ENCODE measurements at regions not wholly inside any gene's neighbourhood (a gene's known extent, or its start where the extent isn't known, plus 50 kb on each side); places are given as distances from the start of the nearest gene placed in this dataset.
A peak's percentile ranks its signal among the peaks of the same experiment; 100 is the strongest.

- ATAC-seq (ENCODE audit: low FRiP score) = no peak
- no peak for DNase-seq (ENCODE audit: low spot score)
Measured at GRCh38 chr4:129167640-129168260, 71.8 kb downstream of the C4orf33 start.

GRCh38 chr4:129172181-129172580 lies 76.2 kb downstream of the C4orf33 start:
- no peak for ATAC-seq (ENCODE audit: low FRiP score)
- TF ChIP-seq CTCF (IDR thresholded peaks at IDR 0.05) = no peak
- DNase-seq (ENCODE audit: low spot score) = no peak

More at GRCh38 chr4:129167640-129168260, 71.8 kb downstream of the C4orf33 start:
- TF ChIP-seq CTCF (IDR thresholded peaks at IDR 0.05) = no peak

- TF ChIP-seq CTCF (IDR thresholded peaks at IDR 0.05) = no peak
- DNase-seq (ENCODE audit: low spot score) (no peak), ATAC-seq (ENCODE audit: low FRiP score) (no peak)
Measured at GRCh38 chr4:129176864-129177263, 80.9 kb downstream of the C4orf33 start.

GRCh38 chr4:129179276-129179675 lies 83.3 kb downstream of the C4orf33 start:
- ATAC-seq (ENCODE audit: low FRiP score) (no peak), DNase-seq (ENCODE audit: low spot score) (no peak)
- no peak for TF ChIP-seq CTCF (IDR thresholded peaks at IDR 0.05)

DNA sequence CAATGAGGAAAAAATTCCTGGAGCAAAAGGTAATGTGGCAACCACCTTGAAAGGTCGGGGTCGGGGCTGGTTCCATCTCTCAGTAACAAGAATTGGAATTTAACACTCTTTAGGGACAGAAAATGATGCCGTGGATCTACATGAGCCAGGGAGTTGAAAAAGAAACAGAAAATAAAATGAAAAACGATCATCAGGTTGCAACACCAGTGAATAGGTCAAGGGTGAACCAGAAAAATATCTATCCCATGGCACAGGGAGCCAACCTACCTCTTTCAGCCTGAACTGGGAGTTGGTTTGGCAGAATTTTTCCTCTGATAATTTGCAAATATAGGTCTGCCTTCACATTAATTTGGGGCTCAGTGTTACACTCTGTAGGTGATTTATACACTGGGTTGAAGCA lies 93.7 kb downstream of the C4orf33 start:
- ATAC-seq (ENCODE audit: low FRiP score) = peak; percentile 66
- DNase-seq (ENCODE audit: low spot score) = no peak
- TF ChIP-seq CTCF (IDR thresholded peaks at IDR 0.05) = no peak

DNA sequence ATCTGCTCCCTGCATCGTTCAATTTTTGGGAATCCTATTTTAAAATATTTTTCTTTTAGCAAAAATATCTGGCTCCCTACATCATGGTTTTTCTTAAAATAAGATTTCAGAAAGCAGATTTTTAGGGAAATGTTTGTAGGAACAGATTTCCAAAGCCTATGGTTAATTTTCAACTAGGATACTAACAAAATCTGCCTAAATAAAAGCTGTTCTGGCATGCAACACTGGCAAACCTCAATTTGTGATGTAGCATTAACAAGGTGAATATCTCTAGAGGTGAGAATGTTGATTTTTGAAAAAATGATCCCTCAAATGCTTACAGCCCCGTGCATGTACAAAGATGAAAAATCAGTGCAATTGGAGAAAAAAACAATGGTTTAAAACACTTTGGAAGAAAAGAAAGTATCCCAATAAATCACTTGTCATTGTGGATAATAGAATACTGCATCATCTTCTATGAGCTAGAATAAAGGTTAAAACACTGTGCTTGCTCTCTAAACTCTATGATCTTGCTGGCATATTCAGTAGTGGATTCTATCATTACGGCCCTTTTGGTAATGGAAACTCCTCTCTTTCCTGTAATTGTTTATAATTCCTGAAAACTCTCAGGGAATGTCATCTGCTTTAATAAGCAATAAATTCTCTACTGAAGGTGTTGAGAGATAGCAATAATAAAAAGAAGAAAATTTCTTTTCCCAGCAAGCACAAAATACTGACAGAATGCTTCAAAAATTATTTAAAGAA lies 97.6 kb downstream of the C4orf33 start:
- no peak for ATAC-seq (ENCODE audit: low FRiP score)
- TF ChIP-seq CTCF (IDR thresholded peaks at IDR 0.05) = no peak
- no peak for DNase-seq (ENCODE audit: low spot score)

GRCh38 chr4:129208481-129208880 lies 112.5 kb downstream of the C4orf33 start:
- DNase-seq (ENCODE audit: low spot score) (no peak), ATAC-seq (ENCODE audit: low FRiP score) (no peak)
- TF ChIP-seq CTCF (IDR thresholded peaks at IDR 0.05) = no peak

Data from omental fat pad (tissue), 3 donors.